ENCODE measurements at regions not wholly inside any gene's neighbourhood (a gene's known extent, or its start where the extent isn't known, plus 50 kb on each side); places are given as distances from the start of the nearest gene placed in this dataset.

DNA sequence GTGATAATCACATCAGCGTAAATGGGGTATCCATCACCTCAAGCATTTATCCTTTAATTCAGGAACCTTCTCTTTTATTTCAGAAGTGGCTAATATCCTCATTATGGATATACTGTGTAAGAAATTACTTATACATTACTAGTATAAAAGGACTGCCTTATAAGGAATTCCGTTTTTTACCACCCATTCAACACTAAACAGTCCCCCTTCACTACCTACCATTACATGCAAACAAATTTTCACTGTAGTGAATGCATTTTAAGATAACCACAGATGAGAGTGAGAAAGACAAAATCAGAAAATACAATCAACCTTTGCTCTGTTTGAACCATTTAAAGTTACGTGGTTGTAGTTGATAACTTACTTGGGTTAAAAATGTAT, 551.2 kb downstream of the RNF144A start:
- Histone ChIP-seq H4K20me1 (ENCODE audit: insufficient read depth, low read length) (no peaks in the 10 kb centered on the region), H3K4me1 (ENCODE audit: control insufficient read depth in 1 of 2, insufficient read depth in 2 of 2, low read length in 2 of 2) (no peaks in the 10 kb centered on the region), H3K36me3 (replicated peaks in 1 of 2; ENCODE audit: control insufficient read depth in 1 of 2, insufficient read depth in 2 of 2, low read length in 2 of 2) (no peaks in the 10 kb centered on the region), H3K27me3 (ENCODE audit: control insufficient read depth in 2 of 2, insufficient read depth in 2 of 2, low read length in 2 of 2) (no peaks in the 10 kb centered on the region), H3K79me2 (ENCODE audit: insufficient read depth, low read length) (no peaks in the 10 kb centered on the region), H3K9me3 (replicated peaks in 1 of 2; ENCODE audit: control insufficient read depth in 1 of 2, insufficient read depth in 1 of 2, low read length in 2 of 2) (no peaks in the 10 kb centered on the region), H3K27ac (ENCODE audit: low read depth in 1 of 2, low read length in 2 of 2) (no peak overlapping the region), H3K4me3 (replicated peaks in 1 of 3; ENCODE audit: low read depth in 2 of 3, low read length in 3 of 3) (no peak overlapping the region), H3K9ac (ENCODE audit: insufficient read depth, low read length, poor library complexity, severe bottlenecking) (no peak overlapping the region), H3K4me2 (replicated peaks; ENCODE audit: extremely low read depth, low read length, poor library complexity, severe bottlenecking) (no peak overlapping the region), H2AFZ (ENCODE audit: insufficient read depth, low read depth, low read length, poor library complexity, severe bottlenecking) (no peak overlapping the region)
- H3K9me3 Mint-ChIP-seq = peaks cover 0 to 3% (median 0%) of the 10 kb centered on the region in 7 donors
- H3K4me1 Mint-ChIP-seq = no peaks in the 10 kb centered on the region
- H3K27ac Mint-ChIP-seq = no peak overlapping the region
- intact Hi-C loops (cut with micrococcal nuclease) = no loop called here
- no peaks in the 10 kb centered on the region for H3K36me3 Mint-ChIP-seq
- DNase-seq = no peak
- TF ChIP-seq, protein P1, sequence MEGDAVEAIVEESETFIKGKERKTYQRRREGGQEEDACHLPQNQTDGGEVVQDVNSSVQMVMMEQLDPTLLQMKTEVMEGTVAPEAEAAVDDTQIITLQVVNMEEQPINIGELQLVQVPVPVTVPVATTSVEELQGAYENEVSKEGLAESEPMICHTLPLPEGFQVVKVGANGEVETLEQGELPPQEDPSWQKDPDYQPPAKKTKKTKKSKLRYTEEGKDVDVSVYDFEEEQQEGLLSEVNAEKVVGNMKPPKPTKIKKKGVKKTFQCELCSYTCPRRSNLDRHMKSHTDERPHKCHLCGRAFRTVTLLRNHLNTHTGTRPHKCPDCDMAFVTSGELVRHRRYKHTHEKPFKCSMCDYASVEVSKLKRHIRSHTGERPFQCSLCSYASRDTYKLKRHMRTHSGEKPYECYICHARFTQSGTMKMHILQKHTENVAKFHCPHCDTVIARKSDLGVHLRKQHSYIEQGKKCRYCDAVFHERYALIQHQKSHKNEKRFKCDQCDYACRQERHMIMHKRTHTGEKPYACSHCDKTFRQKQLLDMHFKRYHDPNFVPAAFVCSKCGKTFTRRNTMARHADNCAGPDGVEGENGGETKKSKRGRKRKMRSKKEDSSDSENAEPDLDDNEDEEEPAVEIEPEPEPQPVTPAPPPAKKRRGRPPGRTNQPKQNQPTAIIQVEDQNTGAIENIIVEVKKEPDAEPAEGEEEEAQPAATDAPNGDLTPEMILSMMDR (IDR thresholded peaks at IDR 0.05) = no peak
- H3K4me3 Mint-ChIP-seq = no peak overlapping the region
- H3K27me3 Mint-ChIP-seq (ENCODE audit: low read depth in 3 of 3) = peaks cover 0 to 5% (median 2%) of the 10 kb centered on the region in 3 donors
- WGBS (ENCODE audit: insufficient coverage) = no CpG with 5 or more reads among the region's 3 CpGs

DNA sequence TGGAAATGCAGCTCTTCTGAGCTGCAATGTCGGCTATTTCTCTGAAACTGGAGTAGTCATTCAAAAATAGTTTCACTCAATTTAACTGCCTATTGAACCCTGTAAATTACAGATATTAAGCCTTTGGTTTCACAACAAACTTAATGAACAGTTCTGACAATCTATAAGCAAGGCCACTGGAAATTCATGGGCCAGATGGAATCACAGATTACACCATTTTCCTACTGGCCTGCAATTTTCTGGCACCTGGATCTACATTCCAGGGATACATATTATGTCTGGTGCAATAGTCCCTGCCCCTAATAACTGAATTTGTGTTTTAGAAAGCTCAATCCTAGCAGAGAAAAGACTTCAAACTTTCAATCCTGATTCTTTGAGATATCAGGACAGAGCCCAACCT, 551.7 kb downstream of the RNF144A start:
- Histone ChIP-seq H3K27me3 (ENCODE audit: control insufficient read depth in 2 of 2, insufficient read depth in 2 of 2, low read length in 2 of 2) (no peaks in the 10 kb centered on the region), H4K20me1 (ENCODE audit: insufficient read depth, low read length) (no peaks in the 10 kb centered on the region), H3K4me3 (replicated peaks in 1 of 3; ENCODE audit: low read depth in 2 of 3, low read length in 3 of 3) (no peak overlapping the region), H3K36me3 (replicated peaks in 1 of 2; ENCODE audit: control insufficient read depth in 1 of 2, insufficient read depth in 2 of 2, low read length in 2 of 2) (no peaks in the 10 kb centered on the region), H3K4me1 (ENCODE audit: control insufficient read depth in 1 of 2, insufficient read depth in 2 of 2, low read length in 2 of 2) (no peaks in the 10 kb centered on the region), H3K79me2 (ENCODE audit: insufficient read depth, low read length) (no peaks in the 10 kb centered on the region), H3K4me2 (replicated peaks; ENCODE audit: extremely low read depth, low read length, poor library complexity, severe bottlenecking) (no peak overlapping the region), H2AFZ (ENCODE audit: insufficient read depth, low read depth, low read length, poor library complexity, severe bottlenecking) (no peak overlapping the region), H3K27ac (ENCODE audit: low read depth in 1 of 2, low read length in 2 of 2) (no peak overlapping the region), H3K9me3 (replicated peaks in 1 of 2; ENCODE audit: control insufficient read depth in 1 of 2, insufficient read depth in 1 of 2, low read length in 2 of 2) (no peaks in the 10 kb centered on the region), H3K9ac (ENCODE audit: insufficient read depth, low read length, poor library complexity, severe bottlenecking) (no peak overlapping the region)
- TF ChIP-seq, protein P1 (IDR thresholded peaks at IDR 0.05) = no peak
- H3K4me1 Mint-ChIP-seq = no peaks in the 10 kb centered on the region
- peaks cover 0 to 5% (median 2%) of the 10 kb centered on the region in 3 donors for H3K27me3 Mint-ChIP-seq (ENCODE audit: low read depth in 3 of 3)
- no peak overlapping the region for H3K4me3 Mint-ChIP-seq
- H3K27ac Mint-ChIP-seq = peak overlapping the region in 1 of 7 donors; percentile 2
- peaks cover 0 to 3% (median 0%) of the 10 kb centered on the region in 7 donors for H3K9me3 Mint-ChIP-seq
- intact Hi-C loops (cut with micrococcal nuclease) = no loop called here
- 100% methylated on average over 1 of the region's 1 CpG for WGBS (ENCODE audit: insufficient coverage)
- DNase-seq = no peak
- H3K36me3 Mint-ChIP-seq = no peaks in the 10 kb centered on the region

All from CD14-positive monocyte (primary cell).